PFSK-1 (cell line): ENCODE measurements at regions not wholly inside any gene's neighbourhood (a gene's known extent, or its start where the extent isn't known, plus 50 kb on each side); places are given as distances from the start of the nearest gene placed in this dataset.

Experiments used
- FOXP2 ChIP-seq: optimal IDR thresholded peaks from 2 replicates; pipeline ENCODE3; 2011; ENCODE audit warnings: borderline replicate concordance, control low read depth, inconsistent platforms; ENCODE audit not compliant: insufficient read depth; ENCODE audit errors: extremely low read length, extremely low read depth
- POLR2AphosphoS5 ChIP-seq: IDR thresholded peaks from 2 replicates; pipeline ENCODE4 v1.6.1; 2012; ENCODE audit warnings: low read depth, mild to moderate bottlenecking, control low read depth, low read length, moderate library complexity
- SIN3A ChIP-seq: IDR thresholded peaks from 2 replicates; pipeline ENCODE4 v1.6.1; 2012; ENCODE audit warnings: mild to moderate bottlenecking, low read length, moderate library complexity, borderline replicate concordance; ENCODE audit not compliant: insufficient read depth
- TAF1 ChIP-seq: IDR thresholded peaks from 2 replicates; pipeline ENCODE4 v1.6.1; 2012; ENCODE audit warnings: low read length, control low read depth, borderline replicate concordance; ENCODE audit not compliant: insufficient read depth
- TF ChIP-seq, protein P1 (sequence below), 2 experiments: IDR thresholded peaks; 2 replicates each; pipeline versions ENCODE4 v1.6.1 to v1.8.0; 2011 to 2012; ENCODE audit warnings: low read depth in 2 of 2, low read length in 2 of 2, control low read depth in 1 of 2, inconsistent platforms in 1 of 2, mild to moderate bottlenecking in 1 of 2, moderate library complexity in 1 of 2; ENCODE audit not compliant: insufficient read depth in 1 of 2

DNA sequence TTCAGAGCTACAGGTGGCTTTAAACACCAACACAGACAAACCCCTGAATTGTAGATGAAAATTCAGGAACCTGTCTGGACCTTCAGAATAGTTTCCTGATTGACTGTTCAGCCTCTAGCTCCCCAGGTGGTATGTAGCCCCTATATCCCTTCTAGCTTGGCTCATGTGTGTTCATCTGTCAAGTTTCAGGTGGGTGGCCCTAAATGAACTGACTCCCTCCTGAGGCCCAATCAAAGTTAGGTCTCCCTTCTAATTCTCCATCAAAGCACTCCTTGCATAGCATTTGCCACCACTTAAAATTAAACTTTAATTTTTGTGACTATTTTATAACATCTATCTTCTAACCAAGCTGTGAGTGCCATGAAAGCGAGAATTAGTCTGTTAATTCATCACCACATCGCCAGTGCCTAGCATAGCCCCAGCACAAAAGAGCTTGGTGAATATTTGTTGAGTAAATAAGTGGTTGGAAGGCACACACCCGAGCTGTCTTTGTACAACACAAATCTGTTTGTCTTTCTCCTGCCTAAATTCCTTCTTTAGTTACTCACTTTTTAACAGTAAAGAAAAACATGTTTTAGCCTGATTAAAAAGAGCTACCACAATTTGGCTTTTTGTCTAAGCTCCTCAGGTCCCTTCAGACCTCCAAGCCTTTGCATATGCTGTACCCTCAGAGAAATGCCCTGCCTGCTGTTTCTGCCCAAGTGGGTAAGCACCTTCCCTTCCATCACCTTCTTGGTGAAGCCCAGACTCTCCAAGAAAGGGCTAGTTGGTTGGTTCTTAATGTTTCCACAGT, 138.1 kb upstream of the HMHB1 start:
- TF ChIP-seq POLR2AphosphoS5, result no peak
- TF ChIP-seq, protein P1, sequence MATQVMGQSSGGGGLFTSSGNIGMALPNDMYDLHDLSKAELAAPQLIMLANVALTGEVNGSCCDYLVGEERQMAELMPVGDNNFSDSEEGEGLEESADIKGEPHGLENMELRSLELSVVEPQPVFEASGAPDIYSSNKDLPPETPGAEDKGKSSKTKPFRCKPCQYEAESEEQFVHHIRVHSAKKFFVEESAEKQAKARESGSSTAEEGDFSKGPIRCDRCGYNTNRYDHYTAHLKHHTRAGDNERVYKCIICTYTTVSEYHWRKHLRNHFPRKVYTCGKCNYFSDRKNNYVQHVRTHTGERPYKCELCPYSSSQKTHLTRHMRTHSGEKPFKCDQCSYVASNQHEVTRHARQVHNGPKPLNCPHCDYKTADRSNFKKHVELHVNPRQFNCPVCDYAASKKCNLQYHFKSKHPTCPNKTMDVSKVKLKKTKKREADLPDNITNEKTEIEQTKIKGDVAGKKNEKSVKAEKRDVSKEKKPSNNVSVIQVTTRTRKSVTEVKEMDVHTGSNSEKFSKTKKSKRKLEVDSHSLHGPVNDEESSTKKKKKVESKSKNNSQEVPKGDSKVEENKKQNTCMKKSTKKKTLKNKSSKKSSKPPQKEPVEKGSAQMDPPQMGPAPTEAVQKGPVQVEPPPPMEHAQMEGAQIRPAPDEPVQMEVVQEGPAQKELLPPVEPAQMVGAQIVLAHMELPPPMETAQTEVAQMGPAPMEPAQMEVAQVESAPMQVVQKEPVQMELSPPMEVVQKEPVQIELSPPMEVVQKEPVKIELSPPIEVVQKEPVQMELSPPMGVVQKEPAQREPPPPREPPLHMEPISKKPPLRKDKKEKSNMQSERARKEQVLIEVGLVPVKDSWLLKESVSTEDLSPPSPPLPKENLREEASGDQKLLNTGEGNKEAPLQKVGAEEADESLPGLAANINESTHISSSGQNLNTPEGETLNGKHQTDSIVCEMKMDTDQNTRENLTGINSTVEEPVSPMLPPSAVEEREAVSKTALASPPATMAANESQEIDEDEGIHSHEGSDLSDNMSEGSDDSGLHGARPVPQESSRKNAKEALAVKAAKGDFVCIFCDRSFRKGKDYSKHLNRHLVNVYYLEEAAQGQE (IDR thresholded peaks at IDR 0.05; ENCODE audit: insufficient read depth in 1 of 2, low read depth in 2 of 2, low read length in 2 of 2), result no peak
- no peak for TF ChIP-seq SIN3A
- no peak for TF ChIP-seq FOXP2
- TF ChIP-seq TAF1, result no peak
